Cardiac muscle cell (in vitro differentiated cells and primary cell): ENCODE measurements at regions not wholly inside any gene's neighbourhood (a gene's known extent, or its start where the extent isn't known, plus 50 kb on each side); places are given as distances from the start of the nearest gene placed in this dataset.

ENCODE experiments used
- DNase-seq, 2 donors: peaks; one replicate each; pipeline versions ENCODE4 v3.0.0 to v3.0.0-alpha.2; 2010 to 2017; ENCODE audit warnings: low read depth in 1 of 2, low spot score in 1 of 2
- H3K27ac ChIP-seq: fragments of 200-600 bp; sonication (generic); 2 replicates; pipeline ENCODE4 v1.5.1; 2016
- H3K27me3 ChIP-seq: fragments of 200-600 bp; sonication (generic); 2 replicates; pipeline ENCODE4 v1.6.0; 2016; ENCODE audit warnings: control low read depth
- H3K36me3 ChIP-seq: fragments of 200-600 bp; sonication (generic); 2 replicates; pipeline ENCODE4 v1.5.1; 2016; ENCODE audit warnings: control low read depth
- H3K4me1 ChIP-seq: fragments of 200-600 bp; sonication (generic); 2 replicates; pipeline ENCODE4 v1.8.1; 2017; ENCODE audit warnings: low read depth, mild to moderate bottlenecking, mixed run types
- H3K4me3 ChIP-seq: fragments of 200-600 bp; sonication (generic); 2 replicates; pipeline ENCODE4 v1.5.1; 2016; ENCODE audit warnings: mild to moderate bottlenecking
- H3K9me3 ChIP-seq: fragments of 200-600 bp; sonication (generic); 2 replicates; pipeline ENCODE4 v1.5.1; 2017; ENCODE audit warnings: low read depth, mild to moderate bottlenecking, control low read depth
- TF ChIP-seq, protein P1 (sequence below): IDR thresholded peaks from 2 replicates; pipeline ENCODE4 v1.5.1; 2012; ENCODE audit warnings: low read depth, mild to moderate bottlenecking, low read length

- Histone ChIP-seq H3K9me3 (no peaks in the 10 kb centered on the region), H3K4me3 (no peak overlapping the region), H3K36me3 (no peaks in the 10 kb centered on the region), H3K27ac (no peak overlapping the region), H3K27me3 (no peaks in the 10 kb centered on the region), H3K4me1 (no peaks in the 10 kb centered on the region)
- TF ChIP-seq, protein P1, sequence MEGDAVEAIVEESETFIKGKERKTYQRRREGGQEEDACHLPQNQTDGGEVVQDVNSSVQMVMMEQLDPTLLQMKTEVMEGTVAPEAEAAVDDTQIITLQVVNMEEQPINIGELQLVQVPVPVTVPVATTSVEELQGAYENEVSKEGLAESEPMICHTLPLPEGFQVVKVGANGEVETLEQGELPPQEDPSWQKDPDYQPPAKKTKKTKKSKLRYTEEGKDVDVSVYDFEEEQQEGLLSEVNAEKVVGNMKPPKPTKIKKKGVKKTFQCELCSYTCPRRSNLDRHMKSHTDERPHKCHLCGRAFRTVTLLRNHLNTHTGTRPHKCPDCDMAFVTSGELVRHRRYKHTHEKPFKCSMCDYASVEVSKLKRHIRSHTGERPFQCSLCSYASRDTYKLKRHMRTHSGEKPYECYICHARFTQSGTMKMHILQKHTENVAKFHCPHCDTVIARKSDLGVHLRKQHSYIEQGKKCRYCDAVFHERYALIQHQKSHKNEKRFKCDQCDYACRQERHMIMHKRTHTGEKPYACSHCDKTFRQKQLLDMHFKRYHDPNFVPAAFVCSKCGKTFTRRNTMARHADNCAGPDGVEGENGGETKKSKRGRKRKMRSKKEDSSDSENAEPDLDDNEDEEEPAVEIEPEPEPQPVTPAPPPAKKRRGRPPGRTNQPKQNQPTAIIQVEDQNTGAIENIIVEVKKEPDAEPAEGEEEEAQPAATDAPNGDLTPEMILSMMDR = no peak
- no peak for DNase-seq
These were observed 166.6 kb upstream of the NRG3 start for GRCh38 chr10:81708416-81708815.

DNA sequence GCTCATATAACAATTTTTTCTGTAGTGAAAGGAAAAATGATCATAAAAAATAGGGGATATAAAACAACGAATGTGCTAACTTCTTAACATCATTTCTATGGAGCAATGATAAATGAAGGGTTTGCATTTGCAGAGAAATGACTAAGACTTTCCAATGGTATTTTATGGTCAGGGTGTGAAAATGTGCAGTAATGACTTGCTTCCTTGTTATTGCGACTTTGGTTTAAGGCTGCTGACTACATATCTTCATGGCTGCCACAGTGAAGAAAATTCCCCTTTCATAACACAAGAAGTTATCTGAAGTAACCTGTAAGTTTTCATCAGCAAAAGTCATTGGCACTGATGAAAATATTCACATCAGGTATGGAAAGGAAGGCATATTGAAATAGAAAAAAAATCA, 166.1 kb upstream of the NRG3 start:
- Histone ChIP-seq H3K4me3 (no peak overlapping the region), H3K4me1 (no peaks in the 10 kb centered on the region), H3K36me3 (no peaks in the 10 kb centered on the region), H3K9me3 (no peaks in the 10 kb centered on the region), H3K27ac (no peak overlapping the region), H3K27me3 (no peaks in the 10 kb centered on the region)
- TF ChIP-seq, protein P1 = no peak
- no peak for DNase-seq

GRCh38 chr10:81722399-81722798, 152.6 kb upstream of the NRG3 start:
- H3K36me3 ChIP-seq = no peaks in the 10 kb centered on the region
- no peak overlapping the region for H3K4me3 ChIP-seq
- no peak for DNase-seq
- TF ChIP-seq, protein P1 = no peak
- no peak overlapping the region for H3K27ac ChIP-seq
- no peaks in the 10 kb centered on the region for H3K27me3 ChIP-seq
- no peaks in the 10 kb centered on the region for H3K4me1 ChIP-seq
- no peaks in the 10 kb centered on the region for H3K9me3 ChIP-seq

DNA sequence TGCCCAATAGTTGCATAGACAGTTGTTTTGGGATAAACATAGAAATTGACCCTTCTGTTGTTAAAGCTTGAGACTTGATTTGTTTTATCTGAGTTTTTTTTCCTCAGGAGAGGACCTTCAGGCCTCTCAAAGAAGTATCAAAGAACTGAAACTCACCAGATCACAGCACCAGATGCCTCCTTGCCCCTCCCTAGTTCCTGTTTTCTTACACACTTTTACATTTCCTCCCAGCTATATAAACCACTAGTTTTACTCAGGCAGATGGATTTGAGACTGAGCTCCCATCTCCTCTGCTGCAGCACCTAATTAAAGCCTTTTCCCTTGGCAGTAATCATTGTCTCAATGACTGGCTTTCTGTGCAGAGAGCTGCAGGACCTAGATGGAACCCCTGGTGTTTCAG, 150.6 kb upstream of the NRG3 start:
- no peak overlapping the region for H3K4me3 ChIP-seq
- no peaks in the 10 kb centered on the region for H3K27me3 ChIP-seq
- H3K36me3 ChIP-seq = no peaks in the 10 kb centered on the region
- no peaks in the 10 kb centered on the region for H3K4me1 ChIP-seq
- no peaks in the 10 kb centered on the region for H3K9me3 ChIP-seq
- DNase-seq = no peak
- no peak overlapping the region for H3K27ac ChIP-seq
- TF ChIP-seq, protein P1 = no peak

GRCh38 chr10:81725851-81726250, 149.1 kb upstream of the NRG3 start:
- TF ChIP-seq, protein P1 = no peak
- no peaks in the 10 kb centered on the region for H3K4me1 ChIP-seq
- no peak overlapping the region for H3K27ac ChIP-seq
- DNase-seq = no peak
- no peaks in the 10 kb centered on the region for H3K9me3 ChIP-seq
- H3K27me3 ChIP-seq = no peaks in the 10 kb centered on the region
- no peak overlapping the region for H3K4me3 ChIP-seq
- H3K36me3 ChIP-seq = no peaks in the 10 kb centered on the region

DNA sequence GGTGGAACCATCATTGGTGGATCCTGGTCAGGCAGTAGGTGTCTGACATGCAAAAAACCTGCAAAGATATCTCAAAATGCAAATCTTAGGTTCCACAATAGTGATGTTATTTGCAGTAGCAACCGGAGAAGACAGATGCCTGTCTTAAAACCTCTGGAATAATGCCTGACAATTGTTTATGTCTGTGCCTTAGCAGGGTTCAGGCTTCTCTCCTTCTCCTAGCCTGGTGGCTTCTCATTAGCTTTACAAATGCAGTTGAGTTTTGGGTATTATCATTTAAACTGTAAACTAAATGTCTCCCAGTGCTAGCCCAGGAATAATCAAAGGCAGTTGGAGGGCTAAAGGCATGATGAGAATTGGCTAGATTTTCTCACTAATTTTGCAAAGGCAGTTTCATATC, 146.3 kb upstream of the NRG3 start:
- H3K27me3 ChIP-seq = no peaks in the 10 kb centered on the region
- no peak overlapping the region for H3K4me3 ChIP-seq
- DNase-seq = no peak
- TF ChIP-seq, protein P1 = no peak
- no peaks in the 10 kb centered on the region for H3K9me3 ChIP-seq
- no peaks in the 10 kb centered on the region for H3K4me1 ChIP-seq
- no peaks in the 10 kb centered on the region for H3K36me3 ChIP-seq
- no peak overlapping the region for H3K27ac ChIP-seq
